22Rv1 (cell line): ENCODE measurements at regions not wholly inside any gene's neighbourhood (a gene's known extent, or its start where the extent isn't known, plus 50 kb on each side); places are given as distances from the start of the nearest gene placed in this dataset.

Source experiments
- CTCF ChIP-seq: fragments of 450-650 bp; IDR thresholded peaks from 2 replicates; pipeline ENCODE4 v1.5.1; 2017; ENCODE audit warnings: mild to moderate bottlenecking
- ZFX ChIP-seq: fragments of 450-650 bp; IDR thresholded peaks from 2 replicates; pipeline ENCODE4 v1.6.1; 2017; ENCODE audit warnings: antibody characterized with exemption, borderline replicate concordance

DNA sequence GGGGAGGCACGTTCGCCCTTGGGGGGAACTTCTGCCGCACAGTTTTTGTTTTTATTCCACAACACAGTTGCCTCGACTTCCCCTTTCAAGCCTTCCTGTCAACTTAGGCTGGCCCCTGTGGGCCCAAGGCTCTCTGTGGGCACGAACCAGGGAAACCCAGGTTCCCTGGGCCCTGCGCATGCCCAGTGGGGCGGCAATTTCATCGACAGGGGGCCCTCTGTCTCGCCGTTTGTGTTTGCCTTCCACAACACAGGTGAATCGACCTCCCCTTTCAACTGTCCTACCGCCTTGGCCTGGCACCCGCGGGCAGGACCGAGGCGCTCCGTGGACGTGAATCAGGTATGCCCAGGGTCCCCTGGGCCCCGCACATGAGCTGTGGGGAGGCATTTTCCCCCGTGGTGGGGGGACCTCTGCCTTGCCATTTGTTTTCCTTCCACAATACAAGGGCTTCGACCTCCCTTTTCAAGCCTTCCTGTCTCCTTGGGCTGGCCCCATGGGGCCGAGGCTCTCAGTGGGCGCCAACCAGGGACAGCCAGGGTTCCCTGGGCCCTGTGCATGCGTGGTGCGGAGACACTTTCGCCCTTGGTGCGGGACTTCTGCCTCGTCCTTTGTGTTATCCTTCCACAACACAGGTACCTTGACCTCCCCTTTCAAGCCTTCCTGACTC is 354.0 kb downstream of the ALG10 start:
- no peak for TF ChIP-seq CTCF
- TF ChIP-seq ZFX: no peak
